GM18858 (cell line): ENCODE measurements at regions not wholly inside any gene's neighbourhood (a gene's known extent, or its start where the extent isn't known, plus 50 kb on each side); places are given as distances from the start of the nearest gene placed in this dataset.
"Not testable (repeated sequence)": the region's sequence is repeated elsewhere in the genome, so short reads cannot be mapped to it uniquely, and the experiment has no call there.

Experiments used
- ATAC-seq: cut with Tn5 transposase; IDR thresholded peaks from one replicate; pipeline ENCODE4 v1.9.1; 2021; ENCODE audit not compliant: unreplicated experiment

DNA sequence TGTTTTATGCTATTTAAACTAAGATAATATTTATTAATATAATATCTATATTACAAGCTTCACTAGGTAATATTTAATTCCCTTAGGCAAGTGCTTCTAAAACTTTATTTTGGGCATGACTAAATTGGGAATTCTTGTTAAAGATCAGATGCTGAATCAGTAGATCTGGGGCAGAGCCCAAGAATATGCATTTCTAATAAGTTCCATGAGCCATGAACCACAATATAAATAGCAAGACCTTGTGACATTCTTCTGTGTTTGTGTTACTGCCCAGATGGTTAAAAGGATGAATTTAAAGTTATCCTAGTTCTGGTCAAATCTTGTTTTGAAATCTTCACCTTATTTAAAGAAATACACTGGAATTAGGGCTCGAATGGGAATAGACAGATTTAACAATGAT, 258.4 kb upstream of the CACNA2D1 start:
- no peak for ATAC-seq

DNA sequence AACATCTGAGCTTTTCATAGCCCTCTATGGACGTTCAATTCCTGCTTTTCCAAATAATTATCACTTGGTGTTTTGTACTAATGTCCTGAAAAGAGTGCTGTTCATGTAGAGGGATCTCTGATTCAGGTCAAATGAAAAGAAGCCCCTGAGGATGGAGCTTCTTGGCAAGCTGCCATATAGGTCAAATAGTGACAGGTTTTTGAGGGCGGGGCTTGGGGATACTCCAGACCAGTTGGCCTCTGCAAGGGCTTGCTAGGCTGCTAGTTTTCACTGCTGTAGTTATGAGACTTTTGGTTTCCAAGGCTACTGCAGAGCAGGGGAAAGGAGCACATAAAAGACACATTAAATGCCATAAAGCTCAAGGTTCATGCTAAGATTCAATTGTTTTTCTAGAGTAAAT, 257.2 kb upstream of the CACNA2D1 start:
- no peak for ATAC-seq

DNA sequence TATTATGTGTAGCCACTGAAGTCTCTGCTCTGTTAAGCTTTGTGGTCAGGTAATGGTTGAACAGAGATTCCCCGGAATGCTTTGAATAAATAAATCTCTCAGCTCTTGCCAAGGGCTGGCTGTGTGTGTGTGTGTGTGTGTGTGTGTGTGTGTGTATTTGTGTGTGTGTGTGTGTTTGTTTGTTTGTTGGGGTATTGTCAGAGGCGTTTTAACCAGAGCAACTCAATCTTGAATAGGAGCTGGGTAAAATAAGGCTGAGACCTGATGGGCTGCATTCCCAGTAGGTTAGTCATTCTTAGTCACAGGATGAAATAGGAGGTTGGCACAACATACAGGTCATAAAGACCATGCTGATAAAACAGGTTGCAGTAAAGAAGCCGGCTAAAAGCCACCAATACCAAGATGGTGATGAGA, 256.2 kb upstream of the CACNA2D1 start:
- ATAC-seq: no peak

DNA sequence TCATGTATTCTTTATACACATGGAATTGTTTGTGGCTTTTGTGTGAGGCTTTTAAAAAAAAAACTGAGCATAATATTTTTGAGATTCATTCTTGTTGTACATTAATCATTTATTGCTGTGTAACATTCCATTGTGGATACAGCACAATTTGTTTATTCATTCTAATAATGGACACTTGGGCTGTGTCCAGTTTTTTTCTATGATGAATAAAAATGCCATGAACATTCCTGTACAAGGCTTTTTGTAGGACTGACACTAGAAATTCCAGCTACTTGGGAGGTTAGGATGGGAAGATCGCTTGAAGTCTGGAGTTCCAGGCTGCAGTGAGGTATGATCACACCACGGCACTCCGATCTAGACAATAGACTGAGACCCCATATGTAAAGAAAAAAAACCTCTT, 254.3 kb upstream of the CACNA2D1 start:
- no peak for ATAC-seq

DNA sequence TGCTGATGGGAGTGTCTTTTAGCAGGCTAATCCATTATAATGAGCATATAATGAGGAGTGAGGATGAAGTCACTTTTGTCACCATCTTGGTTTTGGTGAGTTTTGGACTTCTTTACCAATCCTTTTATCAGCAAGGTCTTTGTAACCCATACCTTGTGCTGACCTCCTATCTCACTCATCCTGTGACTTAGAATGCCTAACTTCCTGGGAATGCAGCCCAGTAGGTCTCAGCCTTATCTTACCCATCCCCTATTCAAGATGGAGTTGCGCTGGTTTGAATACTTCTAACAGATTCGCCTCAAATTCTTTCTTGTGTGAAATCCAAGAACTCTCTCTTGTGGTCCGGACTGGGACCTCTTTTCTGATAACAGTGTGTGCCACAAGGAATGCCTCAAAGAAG, 253.1 kb upstream of the CACNA2D1 start:
- ATAC-seq: no peak

DNA sequence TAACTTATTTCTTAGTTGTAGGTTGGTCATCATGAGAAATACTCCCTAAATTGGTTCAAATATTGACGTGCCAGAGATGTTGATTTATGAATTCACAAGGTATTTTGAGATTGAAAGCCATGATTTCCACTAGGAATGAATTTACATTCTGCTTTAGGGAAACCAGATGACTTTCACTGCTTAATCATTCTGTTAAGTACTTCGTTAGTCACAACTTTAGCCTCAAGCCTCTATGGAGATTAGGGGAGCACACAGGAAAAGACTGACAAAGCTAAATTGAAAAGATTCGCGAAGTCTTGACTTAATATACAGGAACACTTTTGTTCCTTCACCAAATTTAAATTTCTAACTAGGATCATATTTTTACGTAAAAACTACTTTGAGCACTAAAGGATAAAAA, 250.4 kb upstream of the CACNA2D1 start:
- no peak for ATAC-seq

DNA sequence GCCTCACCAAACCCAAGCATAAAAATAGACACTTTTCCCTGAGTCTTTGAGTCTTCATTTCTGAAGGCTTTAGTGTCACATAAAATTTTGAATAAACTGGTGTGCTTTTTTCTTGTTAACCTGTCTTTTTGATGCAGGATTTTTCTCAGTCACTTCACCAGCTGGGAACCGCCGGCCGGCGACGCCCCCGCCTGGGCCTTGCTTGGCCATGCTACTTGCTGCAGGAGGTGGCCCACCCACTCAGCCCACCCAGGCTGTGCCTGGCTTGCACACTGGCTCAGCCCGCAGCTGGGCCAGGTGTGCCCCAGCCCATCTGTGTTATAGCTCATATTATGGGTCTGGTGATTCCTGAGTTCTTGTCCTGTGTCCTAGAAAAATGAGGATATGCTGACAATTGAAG, 247.4 kb upstream of the CACNA2D1 start:
- ATAC-seq: no peak

DNA sequence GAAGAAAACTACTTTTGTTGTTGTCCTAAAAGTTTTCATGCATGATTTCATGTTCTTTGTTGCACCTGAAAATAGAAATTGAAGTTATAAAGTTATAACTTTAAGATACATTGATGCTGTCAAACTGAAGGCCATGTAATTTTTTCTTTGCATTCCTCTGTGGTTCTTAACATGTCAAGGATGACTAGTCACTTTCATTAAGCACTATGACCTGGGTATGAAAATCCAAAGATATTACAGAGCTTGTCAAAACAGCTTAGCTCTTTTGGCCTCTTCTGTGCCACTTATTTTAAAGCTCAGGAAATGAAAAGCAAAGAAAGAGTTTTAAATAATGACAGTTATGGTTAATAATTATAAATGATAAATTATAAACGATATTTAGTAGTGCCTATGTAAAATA, 241.6 kb upstream of the CACNA2D1 start:
- ATAC-seq: no peak

DNA sequence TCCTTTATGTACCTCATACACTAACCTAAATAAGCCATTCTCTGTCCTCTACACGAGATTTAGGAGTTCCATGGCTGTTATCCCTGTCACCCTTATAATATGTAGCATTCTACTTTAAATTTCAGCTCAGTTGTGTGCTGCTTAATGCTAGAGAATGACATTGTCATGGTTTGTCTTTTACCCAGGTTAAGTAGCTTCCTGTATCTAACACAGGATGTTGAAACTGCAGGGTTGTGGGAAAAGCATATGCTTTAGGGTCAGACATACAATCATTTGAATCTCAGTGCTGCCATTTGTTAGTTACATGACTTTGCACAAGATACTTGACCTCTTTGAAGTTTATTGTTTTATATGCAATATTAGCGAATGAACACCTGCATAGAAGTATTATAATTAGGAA, 235.1 kb upstream of the CACNA2D1 start:
- ATAC-seq: no peak

DNA sequence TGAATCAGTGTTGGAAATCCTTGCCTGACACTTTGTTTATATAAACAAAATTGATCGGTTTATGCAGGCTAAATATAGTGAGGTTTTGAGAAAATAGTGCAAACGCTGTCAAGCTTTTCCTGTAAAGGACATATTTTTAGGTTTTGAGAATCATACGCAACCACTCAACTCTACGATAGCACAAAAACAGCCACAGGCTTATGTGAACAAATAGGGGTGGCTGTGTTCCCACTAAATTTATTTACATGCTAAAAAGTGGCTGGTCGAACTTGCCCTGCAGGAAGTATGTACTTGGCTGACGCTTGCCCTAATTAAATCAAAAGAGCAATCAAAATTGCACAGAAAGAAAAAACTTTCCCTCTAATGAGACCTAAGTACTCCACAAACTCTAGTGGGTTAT, 234.7 kb upstream of the CACNA2D1 start:
- ATAC-seq: no peak

DNA sequence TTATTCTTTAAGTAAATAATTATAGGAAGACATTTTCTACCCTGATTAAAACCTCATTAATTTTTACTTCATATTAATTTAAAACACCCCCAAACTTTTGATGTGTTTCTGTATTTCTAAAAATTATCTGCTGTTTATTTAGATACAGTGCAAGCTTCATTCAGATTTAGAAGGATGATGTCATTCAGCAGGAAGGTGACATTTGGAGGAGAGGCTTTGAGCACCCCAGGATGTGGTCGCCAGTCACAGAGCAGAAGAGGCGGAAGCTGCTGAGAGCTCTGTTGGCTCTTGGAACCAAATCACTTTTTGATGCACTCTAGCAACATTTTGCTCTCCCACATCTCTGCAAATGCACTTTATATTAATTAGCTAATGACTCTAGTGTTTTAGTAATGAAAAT, 233.9 kb upstream of the CACNA2D1 start:
- ATAC-seq: peak; percentile 91

DNA sequence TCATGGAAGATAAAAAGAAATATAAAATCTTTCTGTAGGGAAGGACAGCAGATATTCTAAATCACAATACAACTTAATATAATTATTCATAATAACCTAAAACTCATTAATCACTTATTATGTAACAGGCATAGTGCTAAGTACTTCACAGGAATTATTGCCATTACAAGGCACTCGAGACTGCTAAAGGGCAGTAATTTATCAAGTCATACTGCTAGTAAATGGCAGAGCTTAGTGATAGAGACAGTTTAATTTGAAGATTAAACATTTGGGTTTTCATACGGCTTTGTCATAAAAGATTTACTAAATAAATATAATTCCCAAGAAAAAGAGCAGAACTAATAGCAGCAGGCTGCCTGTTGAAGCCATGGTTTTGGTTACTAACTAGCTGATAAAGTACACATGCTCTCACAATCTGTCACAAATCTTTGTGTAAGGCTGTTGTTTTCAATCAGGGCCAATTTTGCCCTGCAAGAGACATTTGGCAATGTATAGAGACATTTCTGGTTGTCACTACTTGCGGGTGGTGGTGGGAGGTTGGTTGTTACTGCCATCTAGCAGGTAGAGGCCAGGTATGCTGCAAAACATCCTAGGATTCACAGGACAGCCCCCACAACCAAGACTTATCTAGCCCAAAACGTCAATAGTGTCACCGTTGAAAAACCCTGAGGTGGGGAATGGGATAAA, 233.3 kb upstream of the CACNA2D1 start:
- no peak for ATAC-seq

DNA sequence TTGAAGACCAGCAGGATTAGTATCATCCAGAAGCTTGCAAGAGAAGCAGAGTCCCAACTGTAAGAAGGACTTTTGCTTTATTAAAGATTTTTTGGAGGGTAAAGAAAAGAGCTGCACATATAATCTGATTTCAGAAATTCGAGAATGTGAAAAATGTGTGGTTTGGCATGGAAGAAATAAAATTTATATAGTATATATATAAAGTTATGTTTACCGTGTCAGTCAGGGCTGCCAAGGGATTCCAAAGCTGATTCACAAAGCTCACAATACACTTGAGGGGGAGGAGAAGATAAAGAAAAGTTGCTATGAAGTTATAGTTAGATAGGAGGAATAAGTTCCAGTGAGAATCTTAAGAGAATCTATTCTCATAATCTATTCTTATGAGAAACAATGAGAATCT, 231.8 kb upstream of the CACNA2D1 start:
- ATAC-seq: no peak

DNA sequence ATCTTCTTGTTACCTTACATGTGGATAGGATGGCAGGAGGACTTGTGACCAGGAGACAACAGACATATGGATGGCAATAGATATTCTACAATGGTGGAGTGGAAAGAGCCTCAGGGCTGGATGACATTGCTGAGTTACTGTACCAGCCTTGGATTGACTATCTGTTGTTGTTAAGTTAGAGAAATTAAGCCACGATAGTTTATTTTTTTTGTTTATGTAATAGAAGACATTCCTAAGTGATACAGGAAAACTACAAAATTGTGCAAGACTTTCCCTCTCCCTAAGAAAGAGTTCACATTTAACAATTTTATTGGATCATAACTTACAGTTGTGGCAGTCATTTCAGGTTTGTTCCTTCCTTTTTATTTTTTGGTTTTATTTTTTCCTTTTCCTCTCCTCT, 230.7 kb upstream of the CACNA2D1 start:
- ATAC-seq: no peak

DNA sequence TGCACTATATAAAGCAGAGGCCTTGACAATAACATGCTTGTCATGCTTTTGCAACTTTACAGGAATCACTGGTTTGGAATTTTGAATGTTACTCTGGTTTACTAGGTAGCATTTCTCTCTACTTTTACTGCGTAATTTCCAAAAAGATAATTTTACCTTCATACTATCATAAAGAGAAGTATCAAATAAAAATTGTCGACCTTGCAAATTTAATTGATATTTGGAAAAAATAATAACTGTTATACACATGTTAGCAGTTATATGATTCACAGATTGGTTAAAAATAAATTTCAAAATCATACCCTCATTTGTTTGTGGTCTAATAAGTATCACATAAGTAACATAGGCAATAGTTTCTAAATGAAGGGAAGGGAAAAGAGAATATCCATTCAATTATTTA, 228.5 kb upstream of the CACNA2D1 start:
- ATAC-seq: no peak

DNA sequence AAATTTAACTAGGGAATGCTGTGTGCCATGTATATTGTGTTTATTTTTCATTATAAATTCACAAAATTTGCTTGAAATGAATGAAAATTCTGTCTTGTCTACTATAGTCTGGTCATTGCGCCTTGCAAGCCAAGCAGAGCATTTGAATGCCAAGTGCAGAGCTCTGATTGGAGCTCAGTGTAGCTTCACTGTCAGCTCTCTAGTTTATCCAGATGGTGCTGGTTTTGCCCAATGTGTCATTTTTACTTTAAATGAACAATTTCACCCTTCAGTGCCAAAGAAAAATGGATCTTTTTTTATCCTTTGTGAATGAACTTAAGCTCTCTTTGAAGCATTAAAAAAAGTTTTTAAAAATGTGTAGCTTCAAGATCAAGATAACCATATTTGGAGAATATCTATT, 225.6 kb upstream of the CACNA2D1 start:
- ATAC-seq: no peak

DNA sequence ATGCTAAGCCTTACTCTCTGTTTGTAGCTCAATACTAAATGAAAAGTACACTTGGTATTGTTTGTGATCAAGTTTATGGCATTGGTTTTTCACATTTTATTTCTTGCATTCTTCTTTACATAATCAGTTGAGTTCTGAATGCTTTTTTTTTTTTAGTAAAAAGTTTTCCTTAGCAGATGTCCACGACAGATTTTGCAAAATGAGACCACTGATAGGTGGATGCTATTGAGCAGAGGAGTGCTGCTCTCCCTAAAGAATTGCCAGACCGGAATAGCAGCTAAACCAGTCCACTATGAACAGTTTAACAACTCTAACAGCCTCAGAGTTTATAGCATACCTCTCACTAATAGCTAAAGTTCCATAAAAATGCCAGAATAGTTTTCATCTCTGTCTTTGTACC, 225.1 kb upstream of the CACNA2D1 start:
- no peak for ATAC-seq

DNA sequence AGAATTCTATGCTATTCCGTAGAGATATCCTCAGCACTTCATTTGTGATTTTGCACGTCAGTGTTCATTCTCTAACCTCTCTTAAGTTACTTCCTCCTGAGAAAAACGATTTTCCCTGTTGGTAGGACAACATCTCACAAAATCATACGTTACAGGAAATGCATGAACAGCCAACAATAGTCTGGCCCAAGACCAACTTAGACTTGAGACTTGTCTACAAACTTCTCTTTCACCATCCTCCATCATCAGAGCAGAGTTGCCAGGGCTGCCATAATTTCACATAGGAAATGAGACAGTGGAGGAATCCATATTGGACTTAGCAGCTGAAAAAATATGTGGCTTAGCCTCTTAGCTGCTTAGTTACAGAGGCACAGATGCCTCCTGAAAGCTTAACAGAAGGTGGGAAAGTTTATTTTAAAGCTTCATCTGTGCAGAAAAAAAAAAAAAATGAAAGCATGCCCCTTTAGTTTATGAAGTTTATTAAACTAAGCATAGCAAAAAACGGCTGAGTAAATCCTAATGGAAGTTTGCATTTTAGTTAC, 222.5 kb upstream of the CACNA2D1 start:
- ATAC-seq: no peak

DNA sequence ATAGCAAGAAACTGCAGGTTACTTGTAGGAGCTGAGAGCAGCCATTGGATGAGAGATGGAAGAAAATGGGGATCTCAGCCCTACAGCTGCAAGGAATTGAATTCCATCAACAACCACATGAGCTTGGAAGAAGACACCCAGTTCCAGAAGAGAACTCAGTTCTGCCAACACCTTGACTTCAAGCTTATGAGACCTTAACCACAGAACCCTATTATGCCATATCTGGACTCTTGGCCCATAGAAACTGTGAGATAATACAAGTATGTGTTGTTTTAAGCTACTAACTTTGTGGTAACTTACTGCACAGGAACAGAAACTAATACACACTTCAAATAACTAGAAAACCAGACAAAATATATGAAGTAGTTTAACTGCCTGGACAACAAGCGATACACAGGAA, 212.4 kb upstream of the CACNA2D1 start:
- ATAC-seq: no peak

DNA sequence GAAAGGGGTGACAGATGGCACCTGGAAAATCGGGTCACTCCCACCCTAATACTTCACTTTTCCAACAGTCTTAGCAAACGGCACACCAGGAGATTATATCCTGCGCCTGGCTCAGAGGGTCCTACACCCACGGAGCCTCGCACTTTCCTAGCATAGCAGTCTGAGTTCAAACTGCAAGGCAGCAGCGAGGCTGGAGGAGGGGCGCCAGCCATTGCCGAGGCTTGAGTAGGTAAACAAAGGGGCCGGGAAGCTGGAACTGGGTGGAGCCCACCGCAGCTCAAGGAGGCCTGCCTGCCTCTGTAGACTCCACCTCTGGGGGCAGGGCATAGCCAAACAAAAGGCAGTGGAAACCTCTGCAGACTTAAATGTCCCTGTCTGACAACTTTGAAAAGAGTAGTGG, 206.5 kb upstream of the CACNA2D1 start:
- ATAC-seq: not testable (repeated sequence)

DNA sequence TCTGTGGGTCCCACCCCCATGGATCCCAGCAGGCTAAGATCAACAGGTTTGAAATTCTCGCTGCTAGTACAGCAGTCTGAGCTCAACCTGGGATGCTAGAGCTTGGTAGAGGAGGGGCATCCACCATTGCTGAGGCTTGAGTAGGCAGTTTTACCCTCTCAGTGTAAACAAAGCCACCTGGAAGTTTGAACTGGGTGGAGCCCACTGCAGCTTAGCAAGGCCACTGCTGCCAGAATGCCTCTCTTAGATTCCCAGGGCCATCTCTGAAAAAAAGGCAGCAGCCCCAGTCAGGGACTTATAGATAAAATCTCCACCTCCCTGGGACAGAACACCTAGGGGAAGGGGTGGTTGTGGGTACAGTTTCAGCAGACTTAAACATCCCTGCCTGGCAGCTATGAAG, 190.0 kb upstream of the CACNA2D1 start:
- ATAC-seq: no peak

DNA sequence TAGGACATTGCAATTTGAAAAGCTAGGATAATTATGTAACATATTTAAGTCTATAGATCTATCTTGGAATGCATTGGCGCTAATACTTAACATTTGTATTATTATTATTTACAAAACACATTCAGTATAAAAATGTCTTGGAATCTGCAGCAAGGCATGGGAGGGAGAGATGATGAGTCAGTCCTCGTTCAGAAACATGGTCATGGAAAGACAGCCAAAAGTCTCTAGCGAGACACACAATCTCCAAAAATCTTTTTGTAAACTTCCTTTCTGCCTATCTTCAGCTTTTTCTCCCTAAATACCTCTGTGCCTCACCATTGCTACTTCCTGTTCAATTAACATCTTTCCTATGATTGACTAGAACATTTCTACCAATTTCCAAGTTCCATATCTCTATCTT, 188.4 kb upstream of the CACNA2D1 start:
- no peak for ATAC-seq

DNA sequence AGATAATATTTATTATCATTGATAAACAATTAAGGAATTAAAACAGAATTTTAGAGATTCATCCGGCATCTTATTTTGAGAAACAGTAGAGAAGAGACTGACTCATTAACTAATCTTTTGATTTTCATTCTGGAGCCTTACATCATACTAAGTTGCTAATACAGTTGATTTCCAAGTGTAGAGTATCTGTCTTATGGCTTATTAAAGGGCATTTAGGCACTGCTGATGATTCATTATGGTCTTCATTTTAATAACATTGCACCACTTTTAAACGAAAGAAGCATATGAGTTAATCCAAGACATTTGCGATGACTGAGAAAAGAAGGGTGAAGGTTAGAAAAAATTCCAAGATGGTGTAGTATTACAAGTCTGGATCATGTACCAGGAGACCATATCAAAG, 186.0 kb upstream of the CACNA2D1 start:
- no peak for ATAC-seq
